HCT116 (cell line): ENCODE measurements at regions not wholly inside any gene's neighbourhood (a gene's known extent, or its start where the extent isn't known, plus 50 kb on each side); places are given as distances from the start of the nearest gene placed in this dataset.

Source experiments
- CEBPB ChIP-seq: IDR thresholded peaks from 2 replicates; pipeline ENCODE4 v1.6.1; 2012; ENCODE audit warnings: low read depth
- EZH2 ChIP-seq: fragments of 200-600 bp; sonication (generic); IDR thresholded peaks from 2 replicates; pipeline ENCODE4 v1.6.1; 2017; ENCODE audit warnings: antibody characterized with exemption, mixed run types
- POLR2A ChIP-seq: IDR thresholded peaks from 2 replicates; pipeline ENCODE4 v1.7.0; 2011; ENCODE audit warnings: borderline replicate concordance; ENCODE audit not compliant: insufficient read depth, insufficient read length; ENCODE audit errors: extremely low read depth
- POLR2AphosphoS5 ChIP-seq: IDR thresholded peaks from 2 replicates; pipeline ENCODE4 v1.6.1; 2011; ENCODE audit warnings: mild to moderate bottlenecking, low read depth, low read length, moderate library complexity
- RAD21 ChIP-seq: IDR thresholded peaks from 2 replicates; pipeline ENCODE4 v1.6.1; 2012; ENCODE audit warnings: low read depth, mild to moderate bottlenecking
- SIN3A ChIP-seq: IDR thresholded peaks from 2 replicates; pipeline ENCODE4 v1.6.1; 2012; ENCODE audit warnings: low read depth
- TCF7L2 ChIP-seq: IDR thresholded peaks from 2 replicates; pipeline ENCODE4 v1.7.0; 2011; ENCODE audit warnings: borderline replicate concordance, inconsistent platforms; ENCODE audit not compliant: insufficient read depth, insufficient read length; ENCODE audit errors: extremely low read depth
- YY1 ChIP-seq: IDR thresholded peaks from 2 replicates; pipeline ENCODE4 v1.6.1; 2011; ENCODE audit warnings: low read length, low read depth, moderate library complexity, mild to moderate bottlenecking; ENCODE audit not compliant: insufficient replicate concordance; ENCODE audit errors: extremely low read depth
- ZFX ChIP-seq: fragments of 450-650 bp; IDR thresholded peaks from 2 replicates; pipeline ENCODE4 v1.6.1; 2017
- TF ChIP-seq, protein P1 (sequence below), 3 experiments: fragments of 200-600 bp in 1 of 3; sonication (generic) in 1 of 3; IDR thresholded peaks in 2 of 3; conservative IDR thresholded peaks in 1 of 3; 2 replicates each; pipeline ENCODE4 v1.5.1; 2012 to 2017; ENCODE audit warnings: low read depth in 2 of 3, low read length in 2 of 3, antibody characterized with exemption in 1 of 3, borderline replicate concordance in 1 of 3, control low read depth in 1 of 3, mild to moderate bottlenecking in 1 of 3, mixed read lengths in 1 of 3, mixed run types in 1 of 3, moderate library complexity in 1 of 3; ENCODE audit not compliant: insufficient read depth in 1 of 3
- TF ChIP-seq, protein P2 (sequence below): IDR thresholded peaks from 2 replicates; pipeline ENCODE4 v1.6.1; 2012
- TF ChIP-seq, protein P3 (sequence below): IDR thresholded peaks from 2 replicates; pipeline ENCODE4 v1.6.1; 2012; ENCODE audit warnings: low read depth

DNA sequence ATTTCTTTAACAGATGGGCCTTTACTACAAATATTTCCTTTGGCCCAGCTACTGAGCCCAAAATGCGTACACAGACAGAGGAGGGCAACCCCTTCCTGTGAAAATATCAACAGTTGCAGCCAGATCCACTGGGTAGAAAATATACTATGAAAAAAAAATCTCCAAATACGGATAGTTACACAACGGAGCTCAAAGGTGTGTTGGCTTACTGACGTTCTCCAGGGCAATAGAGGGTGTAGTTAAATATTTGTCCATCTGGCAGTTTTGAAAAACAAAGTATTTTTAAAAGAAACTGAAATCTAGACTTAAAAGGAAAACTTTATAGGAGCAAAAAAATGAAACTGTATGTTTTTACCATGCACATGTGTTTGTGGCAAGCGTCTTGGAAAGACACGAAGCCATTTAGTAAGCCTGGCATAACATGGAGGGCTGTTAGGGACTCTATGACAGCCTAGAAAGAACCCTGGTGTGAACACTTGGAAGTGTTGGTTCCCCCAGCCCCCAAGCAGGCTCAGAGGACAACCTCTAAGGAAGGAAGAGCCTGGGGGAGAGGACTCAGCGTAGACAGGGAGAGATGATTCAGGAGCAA lies 157.8 kb upstream of the TRPM3 start:
- TF ChIP-seq TCF7L2 (no peak), RAD21 (no peak), CEBPB (no peak), EZH2 (no peak), POLR2A (no peak), SIN3A (no peak), ZFX (no peak), POLR2AphosphoS5 (no peak), YY1 (no peak)
- TF ChIP-seq, protein P1, sequence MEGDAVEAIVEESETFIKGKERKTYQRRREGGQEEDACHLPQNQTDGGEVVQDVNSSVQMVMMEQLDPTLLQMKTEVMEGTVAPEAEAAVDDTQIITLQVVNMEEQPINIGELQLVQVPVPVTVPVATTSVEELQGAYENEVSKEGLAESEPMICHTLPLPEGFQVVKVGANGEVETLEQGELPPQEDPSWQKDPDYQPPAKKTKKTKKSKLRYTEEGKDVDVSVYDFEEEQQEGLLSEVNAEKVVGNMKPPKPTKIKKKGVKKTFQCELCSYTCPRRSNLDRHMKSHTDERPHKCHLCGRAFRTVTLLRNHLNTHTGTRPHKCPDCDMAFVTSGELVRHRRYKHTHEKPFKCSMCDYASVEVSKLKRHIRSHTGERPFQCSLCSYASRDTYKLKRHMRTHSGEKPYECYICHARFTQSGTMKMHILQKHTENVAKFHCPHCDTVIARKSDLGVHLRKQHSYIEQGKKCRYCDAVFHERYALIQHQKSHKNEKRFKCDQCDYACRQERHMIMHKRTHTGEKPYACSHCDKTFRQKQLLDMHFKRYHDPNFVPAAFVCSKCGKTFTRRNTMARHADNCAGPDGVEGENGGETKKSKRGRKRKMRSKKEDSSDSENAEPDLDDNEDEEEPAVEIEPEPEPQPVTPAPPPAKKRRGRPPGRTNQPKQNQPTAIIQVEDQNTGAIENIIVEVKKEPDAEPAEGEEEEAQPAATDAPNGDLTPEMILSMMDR (IDR thresholded peaks at IDR 0.05 in 2 of 3, conservative IDR thresholded peaks at IDR 0.05 in 1 of 3; ENCODE audit: borderline replicate concordance in 1 of 3, insufficient read depth in 1 of 3, low read depth in 2 of 3, low read length in 2 of 3) = no peak
- TF ChIP-seq, protein P2, sequence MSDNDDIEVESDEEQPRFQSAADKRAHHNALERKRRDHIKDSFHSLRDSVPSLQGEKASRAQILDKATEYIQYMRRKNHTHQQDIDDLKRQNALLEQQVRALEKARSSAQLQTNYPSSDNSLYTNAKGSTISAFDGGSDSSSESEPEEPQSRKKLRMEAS = no peak
- TF ChIP-seq, protein P3, sequence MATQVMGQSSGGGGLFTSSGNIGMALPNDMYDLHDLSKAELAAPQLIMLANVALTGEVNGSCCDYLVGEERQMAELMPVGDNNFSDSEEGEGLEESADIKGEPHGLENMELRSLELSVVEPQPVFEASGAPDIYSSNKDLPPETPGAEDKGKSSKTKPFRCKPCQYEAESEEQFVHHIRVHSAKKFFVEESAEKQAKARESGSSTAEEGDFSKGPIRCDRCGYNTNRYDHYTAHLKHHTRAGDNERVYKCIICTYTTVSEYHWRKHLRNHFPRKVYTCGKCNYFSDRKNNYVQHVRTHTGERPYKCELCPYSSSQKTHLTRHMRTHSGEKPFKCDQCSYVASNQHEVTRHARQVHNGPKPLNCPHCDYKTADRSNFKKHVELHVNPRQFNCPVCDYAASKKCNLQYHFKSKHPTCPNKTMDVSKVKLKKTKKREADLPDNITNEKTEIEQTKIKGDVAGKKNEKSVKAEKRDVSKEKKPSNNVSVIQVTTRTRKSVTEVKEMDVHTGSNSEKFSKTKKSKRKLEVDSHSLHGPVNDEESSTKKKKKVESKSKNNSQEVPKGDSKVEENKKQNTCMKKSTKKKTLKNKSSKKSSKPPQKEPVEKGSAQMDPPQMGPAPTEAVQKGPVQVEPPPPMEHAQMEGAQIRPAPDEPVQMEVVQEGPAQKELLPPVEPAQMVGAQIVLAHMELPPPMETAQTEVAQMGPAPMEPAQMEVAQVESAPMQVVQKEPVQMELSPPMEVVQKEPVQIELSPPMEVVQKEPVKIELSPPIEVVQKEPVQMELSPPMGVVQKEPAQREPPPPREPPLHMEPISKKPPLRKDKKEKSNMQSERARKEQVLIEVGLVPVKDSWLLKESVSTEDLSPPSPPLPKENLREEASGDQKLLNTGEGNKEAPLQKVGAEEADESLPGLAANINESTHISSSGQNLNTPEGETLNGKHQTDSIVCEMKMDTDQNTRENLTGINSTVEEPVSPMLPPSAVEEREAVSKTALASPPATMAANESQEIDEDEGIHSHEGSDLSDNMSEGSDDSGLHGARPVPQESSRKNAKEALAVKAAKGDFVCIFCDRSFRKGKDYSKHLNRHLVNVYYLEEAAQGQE = no peak
